Activated CD8-positive, alpha-beta memory T cell treated with anti-CD3 and anti-CD28 coated beads, Interleukin-2, amount 10 ng/mL, durations not matched to agents 7 days and 5 days (primary cell): ENCODE measurements at regions not wholly inside any gene's neighbourhood (a gene's known extent, or its start where the extent isn't known, plus 50 kb on each side); places are given as distances from the start of the nearest gene placed in this dataset.
A peak's percentile ranks its signal among the peaks of the same experiment; 100 is the strongest.

Source experiments
- ATAC-seq: fragments of 150-1000 bp; cut with Tn5 transposase; one replicate; pipeline ENCODE4 v1.10.0; 2021; ENCODE audit warnings: moderate library complexity
- CTCF ChIA-PET: fragments of 350-600 bp; sonication (Branson Sonifier 250); formaldehyde crosslinking; loops from one replicate; lab custom pipeline; 2021; ENCODE audit warnings: antibody characterized with exemption; lab: Charles Lee
- DNase-seq: peaks from one replicate; pipeline ENCODE4 v3.0.0-alpha.2; 2020
- H3K27ac Mint-ChIP-seq: one replicate; pipeline ENCODE4 v1.8.0; 2021; ENCODE audit warnings: mild to moderate bottlenecking, mixed read lengths
- H3K27me3 Mint-ChIP-seq: one replicate; pipeline ENCODE4 v1.8.0; 2021; ENCODE audit warnings: mixed read lengths
- H3K36me3 Mint-ChIP-seq: one replicate; pipeline ENCODE4 v1.8.0; 2021; ENCODE audit warnings: mild to moderate bottlenecking, mixed read lengths
- H3K4me1 Mint-ChIP-seq: one replicate; pipeline ENCODE4 v1.8.0; 2021; ENCODE audit warnings: mixed read lengths
- H3K4me3 Mint-ChIP-seq: one replicate; pipeline ENCODE4 v1.8.0; 2021; ENCODE audit warnings: mild to moderate bottlenecking, moderate library complexity, mixed read lengths
- H3K9me3 Mint-ChIP-seq: one replicate; pipeline ENCODE4 v1.8.0; 2022; ENCODE audit warnings: low read depth, mixed read lengths

GRCh38 chr12:69151254-69151764 is 88.1 kb upstream of the CPSF6 start:
- Mint-ChIP-seq H3K9me3 (no peaks in the 10 kb centered on the region), H3K36me3 (no peaks in the 10 kb centered on the region), H3K27ac (no peak overlapping the region), H3K4me3 (no peak overlapping the region), H3K27me3 (no peaks in the 10 kb centered on the region), H3K4me1 (peaks cover 19% of the 10 kb centered on the region)
- CTCF ChIA-PET: no interaction called here
- DNase-seq (no peak), ATAC-seq (no peak)

GRCh38 chr12:69154585-69155363 is 84.6 kb upstream of the CPSF6 start:
- peak overlapping the region; percentile 42 for H3K27ac Mint-ChIP-seq
- ATAC-seq (peak; percentile 52), DNase-seq (peak; percentile 84)
- peaks cover 26% of the 10 kb centered on the region for H3K4me1 Mint-ChIP-seq
- no peaks in the 10 kb centered on the region for H3K27me3 Mint-ChIP-seq
- H3K36me3 Mint-ChIP-seq: no peaks in the 10 kb centered on the region
- H3K4me3 Mint-ChIP-seq: no peak overlapping the region
- CTCF ChIA-PET: interaction anchor here (0.6 to 5.1 kb wide), 22 partner anchors 8 to 416 kb away, joined by 3 to 49 read pairs (median 5); partner anchors contain the start of gene CPSF6
- H3K9me3 Mint-ChIP-seq: no peaks in the 10 kb centered on the region

- peak overlapping the region; percentile 44 for H3K4me3 Mint-ChIP-seq
- H3K36me3 Mint-ChIP-seq: peaks cover 2% of the 10 kb centered on the region
- no peaks in the 10 kb centered on the region for H3K27me3 Mint-ChIP-seq
- ATAC-seq (peak; percentile 91), DNase-seq (peak; percentile 96)
- H3K4me1 Mint-ChIP-seq: peaks cover 43% of the 10 kb centered on the region
- no peaks in the 10 kb centered on the region for H3K9me3 Mint-ChIP-seq
- CTCF ChIA-PET: interaction anchor here (0.7 to 5.1 kb wide), 33 partner anchors 8 to 482 kb away, joined by 3 to 49 read pairs (median 4); partner anchors contain the start of gene CPSF6
- peak overlapping the region; percentile 72 for H3K27ac Mint-ChIP-seq
These were observed 82.2 kb upstream of the CPSF6 start for GRCh38 chr12:69157023-69157655.

- no peaks in the 10 kb centered on the region for H3K9me3 Mint-ChIP-seq
- peak; percentile 85 for DNase-seq
- H3K4me1 Mint-ChIP-seq: peaks cover 29% of the 10 kb centered on the region
- ATAC-seq: peak; percentile 73
- H3K36me3 Mint-ChIP-seq: peaks cover 2% of the 10 kb centered on the region
- no peak overlapping the region for H3K27ac Mint-ChIP-seq
- H3K4me3 Mint-ChIP-seq: no peak overlapping the region
- CTCF ChIA-PET: interaction anchor here (0.7 to 2.3 kb wide), 5 partner anchors 8 to 344 kb away, joined by 3 to 9 read pairs (median 3); no protein-coding TSS in a partner anchor
- H3K27me3 Mint-ChIP-seq: no peaks in the 10 kb centered on the region
These were observed 77.5 kb upstream of the CPSF6 start for GRCh38 chr12:69161829-69162228.

- CTCF ChIA-PET: interaction anchor here (1.3 to 1.7 kb wide), 2 partner anchors 9 to 166 kb away, joined by 3 to 10 read pairs; no protein-coding TSS in a partner anchor
- DNase-seq (no peak), ATAC-seq (no peak)
- no peak overlapping the region for H3K4me3 Mint-ChIP-seq
- H3K9me3 Mint-ChIP-seq: no peaks in the 10 kb centered on the region
- H3K4me1 Mint-ChIP-seq: peaks cover 24% of the 10 kb centered on the region
- no peaks in the 10 kb centered on the region for H3K27me3 Mint-ChIP-seq
- no peak overlapping the region for H3K27ac Mint-ChIP-seq
- H3K36me3 Mint-ChIP-seq: peaks cover 2% of the 10 kb centered on the region
These were observed 75.5 kb upstream of the CPSF6 start for GRCh38 chr12:69163681-69164362.

- no peak for ATAC-seq
- CTCF ChIA-PET: interaction anchor here (2.6 kb wide), 1 partner anchor 11 kb away, joined by 12 read pairs; no protein-coding TSS in a partner anchor
- H3K4me1 Mint-ChIP-seq: peaks cover 4% of the 10 kb centered on the region
- H3K27ac Mint-ChIP-seq: no peak overlapping the region
- H3K4me3 Mint-ChIP-seq: no peak overlapping the region
- H3K36me3 Mint-ChIP-seq: no peaks in the 10 kb centered on the region
- no peak for DNase-seq
- no peaks in the 10 kb centered on the region for H3K27me3 Mint-ChIP-seq
- H3K9me3 Mint-ChIP-seq: no peaks in the 10 kb centered on the region
These were observed 71.7 kb upstream of the CPSF6 start for GRCh38 chr12:69167648-69168165.

- CTCF ChIA-PET: interaction anchor here (2.6 kb wide), 1 partner anchor 12 kb away, joined by 12 read pairs; no protein-coding TSS in a partner anchor
- Mint-ChIP-seq H3K27me3 (no peaks in the 10 kb centered on the region), H3K36me3 (no peaks in the 10 kb centered on the region), H3K4me1 (peaks cover 4% of the 10 kb centered on the region), H3K9me3 (no peaks in the 10 kb centered on the region), H3K4me3 (no peak overlapping the region), H3K27ac (no peak overlapping the region)
- no peak for DNase-seq
- ATAC-seq: no peak
These were observed 71.0 kb upstream of the CPSF6 start for GRCh38 chr12:69168363-69168762.

- peaks cover 4% of the 10 kb centered on the region for H3K4me1 Mint-ChIP-seq
- DNase-seq: no peak
- no peaks in the 10 kb centered on the region for H3K36me3 Mint-ChIP-seq
- no peaks in the 10 kb centered on the region for H3K9me3 Mint-ChIP-seq
- H3K4me3 Mint-ChIP-seq: no peak overlapping the region
- CTCF ChIA-PET: interaction anchor here (2.8 kb wide), 1 partner anchor 12 kb away, joined by 12 read pairs; no protein-coding TSS in a partner anchor
- ATAC-seq: no peak
- no peaks in the 10 kb centered on the region for H3K27me3 Mint-ChIP-seq
- H3K27ac Mint-ChIP-seq: no peak overlapping the region
These were observed 70.5 kb upstream of the CPSF6 start for GRCh38 chr12:69168828-69169227.

GRCh38 chr12:69170293-69170692 is 69.1 kb upstream of the CPSF6 start:
- CTCF ChIA-PET: interaction anchor here (1.1 to 2.8 kb wide), 2 partner anchors 14 to 16 kb away, joined by 5 to 12 read pairs; no protein-coding TSS in a partner anchor
- H3K4me1 Mint-ChIP-seq: peaks cover 4% of the 10 kb centered on the region
- no peak overlapping the region for H3K4me3 Mint-ChIP-seq
- ATAC-seq: no peak
- H3K27me3 Mint-ChIP-seq: no peaks in the 10 kb centered on the region
- DNase-seq: no peak
- H3K36me3 Mint-ChIP-seq: no peaks in the 10 kb centered on the region
- no peaks in the 10 kb centered on the region for H3K9me3 Mint-ChIP-seq
- H3K27ac Mint-ChIP-seq: no peak overlapping the region

GRCh38 chr12:69171881-69172280 is 67.5 kb upstream of the CPSF6 start:
- CTCF ChIA-PET: interaction anchor here (0.6 kb wide), 1 partner anchor 15 kb away, joined by 3 read pairs; no protein-coding TSS in a partner anchor
- no peaks in the 10 kb centered on the region for H3K36me3 Mint-ChIP-seq
- no peaks in the 10 kb centered on the region for H3K4me1 Mint-ChIP-seq
- no peak overlapping the region for H3K27ac Mint-ChIP-seq
- H3K9me3 Mint-ChIP-seq: no peaks in the 10 kb centered on the region
- H3K4me3 Mint-ChIP-seq: no peak overlapping the region
- ATAC-seq: no peak
- H3K27me3 Mint-ChIP-seq: no peaks in the 10 kb centered on the region
- no peak for DNase-seq

GRCh38 chr12:69172491-69172890 is 66.9 kb upstream of the CPSF6 start:
- no peaks in the 10 kb centered on the region for H3K36me3 Mint-ChIP-seq
- no peaks in the 10 kb centered on the region for H3K4me1 Mint-ChIP-seq
- ATAC-seq: no peak
- CTCF ChIA-PET: interaction anchor here (0.6 kb wide), 1 partner anchor 16 kb away, joined by 3 read pairs; no protein-coding TSS in a partner anchor
- no peaks in the 10 kb centered on the region for H3K27me3 Mint-ChIP-seq
- no peak overlapping the region for H3K27ac Mint-ChIP-seq
- H3K4me3 Mint-ChIP-seq: no peak overlapping the region
- DNase-seq: no peak
- H3K9me3 Mint-ChIP-seq: no peaks in the 10 kb centered on the region

GRCh38 chr12:69173368-69173767 is 66.0 kb upstream of the CPSF6 start:
- Mint-ChIP-seq H3K27me3 (peaks cover under 1% of the 10 kb centered on the region), H3K36me3 (no peaks in the 10 kb centered on the region), H3K4me3 (no peak overlapping the region), H3K27ac (no peak overlapping the region), H3K9me3 (no peaks in the 10 kb centered on the region), H3K4me1 (no peaks in the 10 kb centered on the region)
- CTCF ChIA-PET: no interaction called here
- DNase-seq (no peak), ATAC-seq (no peak)
